HCEC 1CT (cell line): ENCODE measurements at regions not wholly inside any gene's neighbourhood (a gene's known extent, or its start where the extent isn't known, plus 50 kb on each side); places are given as distances from the start of the nearest gene placed in this dataset.
"Not testable (repeated sequence)": the region's sequence is repeated elsewhere in the genome, so short reads cannot be mapped to it uniquely, and the experiment has no call there.

Experiments
- DNase-seq: peaks from one replicate; pipeline ENCODE4 v3.0.0-alpha.2; 2017

DNA sequence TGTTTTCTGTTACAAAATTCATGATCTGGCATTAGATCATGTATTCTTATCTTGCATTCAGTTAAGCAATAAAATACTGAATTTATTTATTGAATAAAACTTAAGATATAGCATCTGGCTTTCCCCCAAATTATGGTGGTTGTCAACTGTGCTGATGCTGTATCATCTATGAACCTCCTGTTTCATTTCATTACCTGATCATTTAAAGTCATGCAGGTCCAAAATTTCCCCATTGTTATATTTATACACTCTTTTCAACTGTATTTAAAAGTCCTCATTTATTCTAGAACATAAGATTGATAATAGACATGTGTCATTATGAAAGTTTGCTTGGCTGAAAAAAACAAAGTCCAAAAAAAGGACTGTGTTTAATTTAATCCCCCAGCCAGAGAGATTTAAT is 627.4 kb upstream of the ADGRB3 start:
- no peak for DNase-seq

DNA sequence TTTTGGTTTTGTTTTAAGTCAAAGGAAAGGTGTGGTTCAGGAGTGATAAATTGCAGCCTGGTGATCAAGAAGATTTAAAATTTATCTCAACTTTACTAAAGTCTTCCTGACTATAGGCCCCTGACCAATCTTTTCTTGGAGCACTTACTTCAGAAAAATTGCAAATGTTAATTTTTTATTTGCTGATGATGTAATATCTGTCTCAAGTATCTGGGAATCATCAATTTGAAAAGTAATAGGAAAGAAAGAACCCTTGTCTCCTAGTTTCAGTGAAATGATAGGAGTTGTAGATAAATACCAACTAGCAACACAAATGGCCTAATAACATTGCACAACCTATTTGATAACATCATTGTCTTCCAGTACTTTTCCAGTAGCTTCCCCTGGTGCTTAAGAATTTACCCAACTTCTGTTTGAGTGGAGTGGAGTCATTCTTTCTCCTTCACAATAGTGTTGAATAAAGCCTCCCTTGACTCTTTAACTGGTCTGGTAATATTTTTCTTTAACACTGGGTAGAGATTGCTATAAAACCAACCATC is 648.3 kb upstream of the ADGRB3 start:
- no peak for DNase-seq

DNA sequence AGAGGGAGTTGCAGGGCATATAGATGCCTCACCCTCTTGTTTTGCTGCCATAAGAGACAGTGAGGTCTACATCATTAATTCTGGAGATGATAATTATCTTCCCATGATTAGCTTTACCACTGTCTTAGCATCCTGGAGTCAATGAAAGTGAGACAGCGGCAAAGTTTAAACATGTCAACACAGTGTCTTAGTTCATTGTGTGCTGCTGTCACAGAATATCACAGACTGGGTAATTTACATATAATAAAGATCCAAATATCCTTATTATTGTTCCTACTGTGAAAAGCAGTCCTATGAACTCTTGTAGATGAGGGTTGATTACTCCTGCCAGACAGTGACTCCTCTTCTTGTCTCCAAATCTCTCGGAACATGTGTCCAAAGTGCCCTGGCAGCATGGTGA is 658.6 kb upstream of the ADGRB3 start:
- DNase-seq: no peak

DNA sequence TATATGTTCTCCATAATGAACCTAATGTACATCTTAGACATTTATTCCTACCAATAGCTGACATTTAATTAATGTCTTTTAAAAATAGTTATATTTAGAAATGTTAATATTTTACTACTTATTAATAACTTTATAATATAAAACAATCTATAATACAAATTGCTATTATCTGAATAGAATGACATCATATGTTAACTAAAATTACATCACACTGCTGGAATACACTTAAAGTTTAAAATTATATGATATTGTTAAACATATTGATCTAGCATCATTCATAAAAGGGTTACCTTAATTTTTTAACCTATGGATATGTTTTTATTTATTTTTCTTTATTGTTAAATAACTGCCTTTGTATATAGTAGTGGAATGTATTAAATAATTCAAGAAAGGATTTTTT is 660.2 kb upstream of the ADGRB3 start:
- no peak for DNase-seq

DNA sequence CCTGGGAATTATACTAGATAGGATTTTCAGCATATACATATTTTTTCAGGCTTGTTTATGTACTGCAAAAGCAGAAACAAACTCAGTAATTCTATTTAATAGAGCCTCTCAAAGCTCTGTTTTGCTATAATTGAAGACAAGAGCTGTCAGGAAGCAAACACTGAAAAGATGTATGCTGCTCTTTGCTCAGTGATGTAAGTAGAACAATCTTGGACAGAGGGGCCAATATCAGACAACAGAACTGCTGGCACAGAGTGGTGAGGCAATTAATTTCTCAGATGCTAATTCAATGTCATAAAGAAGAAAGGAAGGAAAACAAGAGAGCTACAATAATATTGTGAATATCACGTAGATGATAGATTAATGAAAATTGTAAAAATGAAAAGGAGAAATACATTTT is 663.3 kb upstream of the ADGRB3 start:
- no peak for DNase-seq

DNA sequence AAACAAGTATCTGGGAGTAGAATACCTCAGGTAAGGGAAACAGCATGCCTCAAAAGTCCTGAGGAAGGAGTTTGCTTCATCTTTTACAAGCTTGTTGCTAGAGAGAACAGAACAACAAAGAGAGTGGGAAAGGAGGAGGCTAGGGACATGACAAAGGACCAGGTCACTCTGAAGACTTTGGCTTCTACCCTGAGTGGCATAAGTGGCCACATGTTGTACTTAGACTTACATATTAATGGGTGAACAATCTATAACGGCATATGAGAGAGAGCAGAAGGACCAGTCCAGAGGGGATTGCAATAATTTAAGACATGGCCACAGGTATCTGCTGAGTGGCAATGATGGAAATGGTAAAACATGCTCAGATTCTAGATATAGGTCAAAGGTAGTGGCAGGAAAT is 668.3 kb upstream of the ADGRB3 start:
- no peak for DNase-seq

DNA sequence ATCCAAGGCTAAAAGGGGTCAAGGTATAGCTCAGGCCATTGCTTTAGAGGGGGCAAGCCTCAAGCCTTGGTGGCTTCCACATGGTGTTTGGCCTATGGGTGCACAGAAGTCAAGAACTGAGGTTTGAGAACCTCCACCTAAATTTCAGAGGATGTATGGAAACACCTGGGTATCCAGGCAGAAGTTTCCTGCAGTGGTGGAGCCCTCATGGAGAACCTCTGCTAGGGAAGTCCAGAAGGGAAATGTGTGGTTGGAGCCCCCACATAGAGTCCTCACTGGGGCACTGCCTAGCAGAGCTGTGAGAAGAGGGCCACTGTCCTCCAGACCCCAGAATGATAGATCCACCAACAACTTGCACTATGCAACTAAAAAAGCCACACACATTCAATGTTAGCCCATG is 678.7 kb upstream of the ADGRB3 start:
- DNase-seq: no peak

DNA sequence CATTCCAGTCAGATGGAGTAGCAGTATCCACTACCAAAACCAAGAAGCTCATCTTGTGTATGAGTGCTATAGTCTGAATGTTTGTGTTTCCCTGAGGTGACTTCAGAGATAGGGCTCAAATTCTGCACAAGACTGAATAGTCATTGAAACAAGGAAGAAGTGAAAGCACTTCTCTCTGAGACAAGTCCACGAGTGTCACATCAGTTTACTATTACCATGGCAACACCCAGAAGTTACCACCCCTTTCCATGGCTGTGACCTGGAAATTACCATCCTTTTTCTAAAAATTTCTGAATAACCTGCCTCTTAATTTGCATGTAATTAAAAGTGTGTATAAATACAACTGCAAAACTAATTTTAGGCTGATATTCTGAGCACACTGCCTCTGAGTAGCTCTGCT is 682.1 kb upstream of the ADGRB3 start:
- DNase-seq: no peak

DNA sequence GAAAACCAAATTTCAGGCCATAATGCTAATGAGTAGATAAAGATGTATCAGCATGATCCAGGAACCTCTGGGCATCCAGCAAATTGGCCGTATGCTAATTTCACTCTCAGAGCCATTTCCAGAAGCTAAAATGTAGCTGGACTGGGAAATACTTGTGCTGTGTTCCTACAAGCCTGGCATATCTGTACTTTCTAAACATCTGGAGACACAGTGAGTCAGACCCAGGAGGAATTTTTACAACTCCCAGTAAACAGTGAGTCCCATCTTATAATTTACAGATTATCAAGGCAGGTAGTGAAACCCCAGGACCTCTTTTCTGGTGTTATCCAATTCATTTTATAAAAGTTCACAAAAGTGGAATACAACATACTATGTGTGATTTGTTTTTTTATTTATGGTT is 683.0 kb upstream of the ADGRB3 start:
- DNase-seq: peak; percentile 64

DNA sequence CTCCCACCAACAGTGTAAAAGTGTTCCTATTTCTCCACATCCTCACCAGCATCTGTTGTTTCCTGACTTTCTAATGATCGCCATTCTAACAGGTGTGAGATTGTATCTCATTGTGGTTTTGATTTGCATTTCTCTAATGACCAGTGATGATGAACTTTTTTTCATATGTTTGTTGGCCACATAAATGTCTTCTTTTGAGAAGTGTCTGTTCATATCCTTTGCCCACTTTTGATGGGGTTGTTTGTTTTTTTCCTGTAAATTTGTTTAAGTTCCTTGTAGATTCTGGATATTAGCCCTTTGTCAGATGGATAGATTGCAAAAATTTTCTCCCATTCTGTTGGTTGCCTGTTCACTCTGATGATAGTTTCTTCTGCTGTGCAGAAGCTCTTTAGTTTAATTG is 687.3 kb upstream of the ADGRB3 start:
- not testable (repeated sequence) for DNase-seq

DNA sequence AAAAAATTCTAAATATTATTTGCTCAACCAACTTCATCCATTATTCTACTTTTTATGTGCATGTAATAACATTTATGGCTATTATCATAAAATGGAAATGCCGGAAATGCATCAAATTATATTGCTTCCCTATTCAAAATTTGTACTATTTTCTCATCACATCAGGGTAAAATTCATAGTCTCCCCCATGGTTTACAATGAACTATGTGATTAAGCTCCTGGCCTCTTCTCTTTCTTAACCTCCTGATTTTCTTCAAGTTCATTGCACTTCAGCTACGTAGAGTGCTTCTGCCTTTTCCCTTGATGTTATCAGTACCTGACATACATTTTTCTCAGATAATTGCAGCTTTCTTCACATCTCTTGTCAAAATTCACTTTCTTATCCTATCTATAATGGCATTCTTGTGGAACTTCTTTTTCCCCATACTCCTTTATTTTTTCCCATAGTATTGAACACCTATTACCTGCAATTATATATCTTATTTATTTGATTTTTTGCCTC is 699.1 kb upstream of the ADGRB3 start:
- DNase-seq: no peak

DNA sequence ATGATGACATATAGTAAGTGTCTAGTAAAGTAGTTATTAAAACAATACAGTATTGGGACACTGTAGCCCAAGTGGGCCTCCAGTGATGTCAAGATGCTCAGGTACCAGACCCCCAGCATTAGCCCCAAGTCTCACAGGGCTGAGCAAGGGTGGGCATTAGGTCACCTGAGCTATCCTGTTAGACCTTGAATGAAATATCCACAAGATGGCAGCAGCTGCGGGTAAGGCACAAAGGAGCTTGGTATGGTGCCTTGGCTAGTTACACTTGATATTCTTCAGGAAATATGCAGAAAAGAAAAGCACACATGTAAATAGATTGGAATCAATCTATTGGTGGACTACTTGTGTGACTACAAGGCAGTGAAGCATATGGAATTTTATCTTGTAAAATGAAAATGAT is 701.8 kb upstream of the ADGRB3 start:
- no peak for DNase-seq

DNA sequence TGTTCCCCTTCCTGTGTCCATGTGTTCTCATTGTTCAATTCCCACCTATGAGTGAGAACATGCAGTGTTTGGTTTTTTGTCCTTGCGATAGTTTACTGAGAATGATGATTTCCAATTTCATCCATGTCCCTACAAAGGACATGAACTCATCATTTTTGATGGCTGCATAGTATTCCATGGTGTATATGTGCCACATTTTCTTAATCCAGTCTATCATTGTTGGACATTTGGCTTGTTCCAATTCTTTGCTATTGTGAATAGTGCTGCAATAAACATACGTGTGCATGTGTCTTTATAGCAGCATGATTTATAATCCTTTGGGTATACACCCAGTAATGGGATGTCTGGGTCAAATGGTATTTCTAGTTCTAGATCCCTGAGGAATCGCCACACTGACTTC is 712.5 kb upstream of the ADGRB3 start:
- not testable (repeated sequence) for DNase-seq

DNA sequence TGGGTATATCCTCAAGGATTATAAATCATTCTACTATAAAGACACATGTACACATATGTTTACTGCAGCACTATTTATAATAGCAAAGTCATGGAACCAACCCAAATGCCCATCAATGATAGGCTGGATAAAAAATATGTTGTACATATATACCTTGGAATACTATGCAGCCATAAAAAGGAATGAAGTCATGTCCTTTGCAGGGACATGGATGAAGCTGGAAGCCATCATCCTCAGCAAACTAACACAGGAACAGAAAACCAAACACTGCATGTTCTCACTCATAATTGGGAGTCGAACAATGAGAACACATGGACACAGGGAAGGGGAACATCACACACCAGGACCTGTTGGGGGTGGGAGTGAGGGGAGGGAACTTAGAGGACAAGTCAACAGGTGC is 715.0 kb upstream of the ADGRB3 start:
- not testable (repeated sequence) for DNase-seq

DNA sequence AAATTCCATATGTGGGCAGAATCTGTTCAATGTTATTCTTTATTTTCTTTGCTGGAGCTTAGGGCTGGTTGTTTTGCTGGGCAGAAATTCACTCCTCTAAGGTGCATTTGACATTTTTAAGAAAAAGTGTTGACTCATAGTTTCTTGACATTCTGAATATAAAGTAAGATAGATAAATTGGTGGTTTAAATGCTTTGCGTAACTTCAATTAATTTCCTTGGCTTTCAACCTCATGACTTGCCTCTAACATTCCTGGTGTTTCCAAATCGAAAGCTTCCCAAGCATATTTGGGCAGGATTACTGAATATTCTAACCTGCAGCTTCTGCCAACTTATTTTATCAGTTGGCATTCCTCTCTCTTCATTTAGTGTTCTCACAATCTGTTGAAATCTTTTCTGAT is 718.7 kb upstream of the ADGRB3 start:
- peak; percentile 13 for DNase-seq

DNA sequence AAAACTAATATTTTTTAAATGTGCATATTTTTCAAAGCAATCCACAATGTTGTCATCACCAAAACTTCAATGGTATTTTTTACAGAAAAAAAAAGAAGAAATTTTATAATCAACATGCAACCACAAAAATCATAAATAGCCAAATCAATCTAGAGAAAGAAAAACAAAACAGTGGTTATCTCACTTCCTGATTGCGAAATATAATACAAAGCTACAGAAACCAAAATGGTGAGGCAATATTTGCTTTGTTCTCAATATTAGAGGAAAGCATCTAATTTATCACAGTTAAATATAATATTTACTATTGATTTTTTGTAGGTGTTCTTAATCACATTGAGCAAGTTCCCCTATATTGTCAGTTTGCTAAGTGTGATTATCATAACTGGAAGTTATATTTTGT is 720.7 kb upstream of the ADGRB3 start:
- DNase-seq: peak; percentile 17

DNA sequence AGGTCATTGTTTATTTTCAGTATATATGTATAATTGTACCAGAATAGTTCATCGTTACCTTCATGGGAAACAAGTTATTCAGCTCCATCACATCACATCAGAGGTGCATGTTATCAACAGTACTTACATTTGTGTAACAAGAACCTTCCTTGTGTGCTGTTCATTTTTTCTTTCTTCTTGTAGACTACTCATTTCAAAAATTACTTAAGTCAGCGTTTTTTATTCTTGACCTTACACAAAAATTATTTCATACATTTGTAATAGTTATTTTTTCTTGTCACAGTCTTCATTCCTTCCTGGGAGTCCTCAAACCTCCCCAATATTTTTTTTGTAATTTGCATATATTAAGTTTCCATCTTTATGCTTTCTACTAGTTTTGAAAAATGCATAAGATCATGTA is 725.7 kb upstream of the ADGRB3 start:
- no peak for DNase-seq

DNA sequence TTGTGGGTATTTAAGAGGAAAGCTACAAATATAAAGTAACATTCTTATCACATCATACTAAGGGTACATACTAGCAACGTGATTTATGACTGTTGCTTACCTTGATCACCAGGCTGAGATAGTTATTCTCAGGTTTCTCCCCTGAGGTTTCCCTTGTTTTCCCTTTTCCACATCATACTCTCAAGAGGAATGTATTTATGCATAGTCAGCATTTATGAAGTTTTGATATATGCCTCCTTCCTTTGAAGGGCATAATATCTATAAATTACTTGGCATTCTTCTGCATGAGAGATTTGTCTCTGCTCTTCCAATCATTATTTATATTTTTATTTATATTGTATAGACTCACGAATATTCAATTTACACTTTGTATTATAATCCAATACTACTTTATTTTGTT is 726.7 kb upstream of the ADGRB3 start:
- no peak for DNase-seq

DNA sequence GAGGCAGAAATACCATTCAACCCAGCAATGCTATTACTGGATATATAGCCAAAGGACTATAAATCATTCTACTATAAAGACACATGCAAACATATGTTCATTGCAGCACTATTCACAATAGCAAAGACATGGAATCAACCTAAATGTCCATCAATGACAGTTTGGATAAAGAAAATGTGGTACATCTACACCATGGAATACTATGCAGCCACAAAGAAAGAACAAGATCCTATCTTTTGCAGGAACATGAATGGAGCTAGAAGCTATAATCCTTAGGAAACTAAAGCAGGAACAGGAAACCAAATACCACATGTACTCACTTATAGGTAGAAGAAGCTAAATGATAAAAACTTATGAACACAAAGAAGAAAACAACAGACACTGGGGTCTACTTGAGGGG is 730.3 kb upstream of the ADGRB3 start:
- not testable (repeated sequence) for DNase-seq

DNA sequence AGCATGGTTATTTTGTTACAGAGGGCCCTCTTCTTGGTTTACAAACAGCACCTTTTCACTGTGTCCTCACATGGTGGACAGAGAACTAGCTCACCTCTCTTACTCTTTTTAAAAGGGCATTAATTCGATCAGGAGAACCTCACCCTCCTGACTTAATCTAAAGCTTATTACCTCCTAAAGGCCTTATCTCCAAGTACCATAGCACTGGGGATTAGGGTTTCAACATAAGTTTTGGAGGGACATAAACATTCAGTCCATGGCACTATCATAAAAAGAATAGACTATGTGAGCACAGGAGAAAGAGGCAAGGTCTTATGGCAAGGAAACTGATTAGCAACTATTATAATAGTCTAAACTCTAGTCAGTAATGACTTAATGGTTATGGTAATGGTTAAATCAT is 736.2 kb upstream of the ADGRB3 start:
- DNase-seq: no peak

DNA sequence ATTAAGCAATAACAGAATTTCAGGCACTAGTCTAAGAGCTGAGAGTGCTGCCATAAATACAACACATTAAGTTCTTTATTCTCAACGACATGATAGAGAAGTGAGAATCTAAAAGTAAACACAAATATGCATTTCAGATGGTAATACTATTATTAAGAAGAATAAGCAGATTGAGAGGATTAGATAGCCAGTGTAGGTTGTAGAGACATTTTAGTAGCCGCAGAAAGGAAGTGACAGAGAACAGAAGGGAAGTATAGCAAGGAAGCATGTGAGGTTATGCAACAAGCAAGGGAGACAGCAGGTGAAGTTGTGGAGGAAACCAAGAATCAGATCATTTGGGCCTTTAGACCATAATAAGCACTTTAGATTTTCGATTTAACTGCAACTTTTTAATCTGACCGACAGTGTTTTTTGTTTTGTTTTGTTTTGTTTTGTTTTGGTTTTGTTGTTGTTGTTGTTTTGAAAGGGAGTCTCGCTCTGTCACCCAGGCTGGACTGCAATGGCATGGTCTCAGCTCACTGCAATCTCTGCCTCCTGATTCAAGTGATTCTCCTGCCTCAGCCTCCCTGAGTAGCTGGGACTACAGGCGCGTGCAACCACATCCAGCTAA is 737.0 kb upstream of the ADGRB3 start:
- DNase-seq: no peak

DNA sequence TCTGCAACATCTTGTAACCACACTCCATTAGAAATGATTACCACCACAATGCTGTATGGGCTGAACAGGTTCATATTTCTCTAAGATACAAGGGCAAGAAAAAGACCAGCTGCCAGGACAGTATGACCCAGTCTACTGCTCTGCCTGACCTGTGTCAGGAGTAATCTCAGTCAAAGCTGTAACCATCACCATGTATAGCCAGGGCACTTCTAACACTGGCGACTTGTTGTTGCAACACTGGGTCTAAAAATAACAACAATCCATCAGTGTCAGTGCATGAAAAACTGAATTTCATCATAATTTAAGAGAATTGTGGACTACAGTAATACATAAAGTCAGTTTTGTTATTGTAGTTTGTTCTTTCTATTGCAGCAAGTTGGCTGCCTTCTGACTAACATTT is 738.6 kb upstream of the ADGRB3 start:
- DNase-seq: peak; percentile 53

DNA sequence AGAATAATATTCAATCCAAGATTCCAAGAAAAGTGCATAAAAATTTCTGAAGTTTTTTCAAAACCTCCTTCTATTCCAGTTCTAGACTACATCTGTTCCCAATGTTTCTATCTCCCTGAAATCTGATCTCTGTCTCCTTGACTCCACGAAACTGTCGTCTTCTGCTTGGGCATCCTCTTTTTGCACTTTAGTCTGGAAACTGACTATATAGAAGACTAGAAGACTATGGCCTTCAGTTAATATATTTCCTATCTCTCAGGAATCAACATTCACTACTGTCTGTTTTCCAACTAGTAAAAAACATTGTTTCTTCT is 745.4 kb upstream of the ADGRB3 start:
- DNase-seq: no peak

DNA sequence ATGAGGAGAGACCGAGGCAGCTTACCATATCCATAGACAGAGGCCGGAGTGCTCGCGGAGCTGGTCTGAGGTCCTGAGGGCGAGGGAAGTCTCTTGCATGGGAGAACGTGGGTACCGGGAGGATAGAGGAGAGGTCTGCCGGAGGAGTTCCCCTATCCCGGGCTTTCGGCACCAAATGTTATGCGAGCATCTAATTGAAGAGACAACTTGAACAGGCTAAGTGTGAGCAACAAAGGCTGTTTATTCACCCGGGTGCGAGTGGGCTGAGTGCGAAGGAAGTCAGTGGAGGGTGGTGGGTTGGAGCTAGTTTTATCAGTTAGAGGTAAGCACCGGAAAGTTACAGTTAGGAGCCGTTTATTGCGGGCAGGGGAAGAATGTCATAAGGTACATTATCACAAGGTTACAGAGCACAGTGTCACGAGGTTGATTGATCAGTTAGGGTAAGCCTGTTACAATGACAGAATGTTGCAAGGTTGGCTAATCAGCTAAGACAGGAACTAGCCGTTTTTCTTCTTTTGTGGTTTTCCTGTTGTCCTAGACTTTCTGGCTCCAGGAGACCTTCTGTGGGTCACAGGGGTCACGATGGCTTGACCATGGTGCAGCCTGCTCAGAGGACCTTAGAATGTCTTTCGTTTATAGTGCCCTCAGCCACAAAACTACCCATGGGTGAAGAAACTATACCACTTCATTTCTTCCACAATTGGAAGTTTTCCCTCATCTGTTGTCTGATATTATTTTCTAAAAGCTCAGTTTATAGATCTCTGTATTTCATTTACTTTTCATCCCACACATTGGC is 746.0 kb upstream of the ADGRB3 start:
- no peak for DNase-seq

DNA sequence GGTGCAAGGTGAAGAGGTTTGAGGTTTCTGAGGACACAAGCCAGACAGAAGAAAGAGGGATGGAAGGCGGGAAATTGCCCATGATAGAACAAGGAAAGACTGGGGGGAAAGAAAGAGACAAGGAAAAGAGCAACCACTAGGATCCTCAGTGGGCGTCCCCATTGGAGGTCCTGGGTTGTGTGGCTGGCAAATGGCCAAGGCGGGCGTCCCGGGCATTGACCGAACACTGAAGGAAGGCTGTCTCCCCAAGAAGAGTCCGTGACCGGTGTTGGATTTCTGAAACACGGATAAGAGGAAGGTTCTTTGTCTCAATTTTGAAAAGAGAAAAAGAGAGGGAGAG is 746.6 kb upstream of the ADGRB3 start:
- DNase-seq: no peak
